Endothelial cell of umbilical vein (primary cell): ENCODE measurements at regions not wholly inside any gene's neighbourhood (a gene's known extent, or its start where the extent isn't known, plus 50 kb on each side); places are given as distances from the start of the nearest gene placed in this dataset.

ENCODE experiments used
- BruUV-seq: library from RNA; stranded (reverse); fragments of 400-500 nt; replicated peaks from 2 replicates; lab custom pipeline; 2021; lab: Mats Ljungman, UMichigan
- CTCF ChIA-PET: fragments of 300-600, 350-600 bp; sonication (Branson Sonifier 250); formaldehyde crosslinking; loops from one replicate; lab custom pipeline; 2021; ENCODE audit warnings: antibody characterized with exemption, inconsistent platforms; lab: Charles Lee
- POLR2A ChIA-PET: fragments of 300-600, 350-600 bp; sonication (Branson Sonifier 250); formaldehyde crosslinking; loops from one replicate; lab custom pipeline; 2021; ENCODE audit warnings: antibody characterized with exemption, inconsistent platforms; lab: Charles Lee
- DNase-seq: peaks from one replicate; pipeline ENCODE4 v3.0.0-alpha.2; 2011; ENCODE audit warnings: low read depth, low spot score
- FAIRE-seq: peaks from 2 replicates; lab custom pipeline; 2011; peaks lifted over from hg19 to GRCh38; lab: Jason Lieb, UNC
- H2AFZ ChIP-seq: 2 replicates; pipeline ENCODE4 v1.6.0; 2012; ENCODE audit warnings: low read depth, low read length, control low read depth, inconsistent platforms
- H3K27ac ChIP-seq: 2 replicates; pipeline ENCODE4 v1.5.1; 2011; ENCODE audit warnings: low read depth, mild to moderate bottlenecking, control low read depth, low read length, moderate library complexity; ENCODE audit not compliant: insufficient read depth
- H3K27me3 ChIP-seq, 2 experiments: 2 replicates each; pipeline versions ENCODE4 v1.6.0 to v1.6.1; 2011; ENCODE audit warnings: low read length in 2 of 2, mixed read lengths in 1 of 2; ENCODE audit not compliant: control insufficient read depth in 2 of 2, insufficient read depth in 2 of 2
- H3K36me3 ChIP-seq, 2 experiments: 2 replicates in 1 of 2; 3 replicates in 1 of 2; pipeline ENCODE4 v1.5.1; 2011; ENCODE audit warnings: low read length in 2 of 2, mild to moderate bottlenecking in 1 of 2, moderate library complexity in 1 of 2; ENCODE audit not compliant: control insufficient read depth in 2 of 2, insufficient read depth in 2 of 2; ENCODE audit errors: extremely low read depth in 1 of 2
- H3K4me1 ChIP-seq: 3 replicates; pipeline ENCODE4 v1.5.1; 2011; ENCODE audit warnings: mild to moderate bottlenecking, low read length; ENCODE audit not compliant: control insufficient read depth, insufficient read depth; ENCODE audit errors: extremely low read depth
- H3K4me2 ChIP-seq: 2 replicates; pipeline ENCODE4 v1.6.1; 2011; ENCODE audit warnings: low read length, control low read depth, mixed read lengths; ENCODE audit not compliant: insufficient read depth
- H3K4me3 ChIP-seq, 3 experiments: fragments of 200-600 bp in 1 of 3; sonication (generic), shearing (Covaris generic) in 1 of 3; replicated peaks in 1 of 3; 2 replicates each; pipeline ENCODE4 v1.5.1; 2011 to 2016; ENCODE audit warnings: control low read depth in 3 of 3, low read length in 3 of 3, mild to moderate bottlenecking in 2 of 3, inconsistent platforms in 1 of 3, low read depth in 1 of 3, moderate library complexity in 1 of 3; ENCODE audit not compliant: insufficient read depth in 1 of 3
- H3K79me2 ChIP-seq: 2 replicates; pipeline ENCODE4 v1.6.0; 2012; ENCODE audit warnings: low read length, inconsistent platforms; ENCODE audit not compliant: control insufficient read depth, insufficient read depth
- H3K9ac ChIP-seq: replicated peaks from 2 replicates; pipeline ENCODE3; 2011; ENCODE audit warnings: low read length, control low read depth; ENCODE audit not compliant: insufficient read depth; ENCODE audit errors: extremely low read depth
- H3K9me1 ChIP-seq: replicated peaks from 3 replicates; pipeline ENCODE4 v1.6.0; 2011; ENCODE audit warnings: mild to moderate bottlenecking, low read length; ENCODE audit not compliant: control insufficient read depth, insufficient read depth; ENCODE audit errors: extremely low read depth
- H3K9me3 ChIP-seq: replicated peaks from 2 replicates; pipeline ENCODE4 v1.5.1; 2012; ENCODE audit warnings: low read length, inconsistent platforms; ENCODE audit not compliant: control insufficient read depth, insufficient read depth
- H4K20me1 ChIP-seq: replicated peaks from 2 replicates; pipeline ENCODE3; 2011; ENCODE audit warnings: mild to moderate bottlenecking, low read length; ENCODE audit not compliant: control insufficient read depth, insufficient read depth; ENCODE audit errors: extremely low read depth
- CTCF ChIP-seq, 2 donors: IDR thresholded peaks; 1 replicate in 1 of 2; 2 replicates in 1 of 2; pipeline ENCODE4 v1.5.1; 2011; ENCODE audit warnings: low read length in 2 of 2, mild to moderate bottlenecking in 2 of 2, moderate library complexity in 2 of 2, control low read depth in 1 of 2, inconsistent platforms in 1 of 2, low read depth in 1 of 2; ENCODE audit not compliant: insufficient read depth in 1 of 2; ENCODE audit errors: extremely low read depth in 1 of 2
- EZH2 ChIP-seq: IDR thresholded peaks from 2 replicates; pipeline ENCODE4 v1.6.1; 2012; ENCODE audit warnings: borderline replicate concordance, low read depth, mild to moderate bottlenecking, moderate library complexity, low read length, inconsistent platforms; ENCODE audit not compliant: severe bottlenecking
- FOS ChIP-seq: IDR thresholded peaks from 2 replicates; pipeline ENCODE4 v1.6.1; 2011; ENCODE audit warnings: mild to moderate bottlenecking, low read length, moderate library complexity, borderline replicate concordance; ENCODE audit not compliant: insufficient read depth
- GATA2 ChIP-seq: IDR thresholded peaks from 2 replicates; pipeline ENCODE4 v1.7.0; 2011; ENCODE audit warnings: low read depth, mild to moderate bottlenecking, moderate library complexity, mixed read lengths, low read length; ENCODE audit not compliant: insufficient read length, insufficient read depth
- JUN ChIP-seq: IDR thresholded peaks from 2 replicates; pipeline ENCODE4 v1.6.1; 2011; ENCODE audit warnings: borderline replicate concordance, low read depth; ENCODE audit not compliant: insufficient read length, insufficient read depth
- MAX ChIP-seq: IDR thresholded peaks from 2 replicates; pipeline ENCODE4 v1.6.1; 2011; ENCODE audit not compliant: insufficient read depth, insufficient read length
- MYC ChIP-seq: IDR thresholded peaks from one replicate; pipeline ENCODE4 v1.6.1; 2011; ENCODE audit warnings: mild to moderate bottlenecking, low read depth, low read length
- POLR2A ChIP-seq: IDR thresholded peaks from 2 replicates; pipeline ENCODE4 v1.6.1; 2012; ENCODE audit warnings: low read depth, mild to moderate bottlenecking, control low read depth, low read length
- POLR2AphosphoS5 ChIP-seq: IDR thresholded peaks from 2 replicates; pipeline ENCODE4 v1.6.1; 2012; ENCODE audit warnings: low read depth, mild to moderate bottlenecking, control low read depth, low read length, moderate library complexity; ENCODE audit not compliant: insufficient read depth
- dilution Hi-C: fragments of 300-500 bp; cut with MboI; formaldehyde crosslinking; loops from one replicate; pipeline ENCODE4 v1.15.0; 2019; ENCODE audit warnings: low sequenced_read_pairs; ENCODE audit not compliant: extremely low pct_ligation_motif_present
- intact Hi-C: fragments of 100-400 bp; cut with micrococcal nuclease; formaldehyde crosslinking; loops from one replicate; pipeline ENCODE4 v1.10.0; 2022

GRCh38 chr3:106036696-106037095 lies 167.9 kb upstream of the CBLB start:
- TF ChIP-seq CTCF (IDR thresholded peaks at IDR 0.05; ENCODE audit: extremely low read depth in 1 of 2, insufficient read depth in 1 of 2, low read depth in 1 of 2, low read length in 2 of 2) (no peak), POLR2AphosphoS5 (no peak), JUN (no peak), GATA2 (no peak), MAX (no peak), MYC (no peak), EZH2 (no peak), POLR2A (no peak), FOS (no peak)
- Histone ChIP-seq H3K4me1 (no peaks in the 10 kb centered on the region), H3K9ac (no peak overlapping the region), H3K79me2 (no peaks in the 10 kb centered on the region), H3K27ac (no peak overlapping the region), H3K27me3 (no peaks in the 10 kb centered on the region), H3K4me2 (no peak overlapping the region), H2AFZ (no peak overlapping the region), H3K9me1 (no peaks in the 10 kb centered on the region), H3K4me3 (no peak overlapping the region), H4K20me1 (no peaks in the 10 kb centered on the region), H3K36me3 (no peaks in the 10 kb centered on the region), H3K9me3 (no peaks in the 10 kb centered on the region)
- dilution Hi-C loops, result no loop called here
- no TSS peak for BruUV-seq
- POLR2A ChIA-PET, result no interaction called here
- no peak for FAIRE-seq
- CTCF ChIA-PET, result interaction anchor here (1.0 kb wide), 1 partner anchor 20 kb away, joined by 3 read pairs; no protein-coding TSS in a partner anchor
- no peak for DNase-seq
- intact Hi-C loops, result no loop called here
